GM12891 (cell line): ENCODE measurements at regions not wholly inside any gene's neighbourhood (a gene's known extent, or its start where the extent isn't known, plus 50 kb on each side); places are given as distances from the start of the nearest gene placed in this dataset.

Experiments used
- DNase-seq: peaks from one replicate; pipeline ENCODE4 v3.0.0; 2011; ENCODE audit warnings: low spot score; ENCODE audit not compliant: insufficient read length
- FAIRE-seq: peaks from 2 replicates; lab custom pipeline; 2011; peaks lifted over from hg19 to GRCh38; lab: Jason Lieb, UNC
- PAX5 ChIP-seq: IDR thresholded peaks from 2 replicates; pipeline ENCODE4 v1.6.1; 2011; ENCODE audit warnings: low read length, moderate library complexity, mild to moderate bottlenecking; ENCODE audit not compliant: insufficient read depth, severe bottlenecking
- POLR2A ChIP-seq: IDR thresholded peaks from 2 replicates; pipeline ENCODE4 v1.6.1; 2011; ENCODE audit warnings: low read depth, low read length, control low read depth
- POLR2AphosphoS5 ChIP-seq: IDR thresholded peaks from 2 replicates; pipeline ENCODE4 v1.6.1; 2011; ENCODE audit warnings: low read depth, low read length, control low read depth
- POU2F2 ChIP-seq: IDR thresholded peaks from 2 replicates; pipeline ENCODE4 v1.6.1; 2011; ENCODE audit warnings: low read depth, mild to moderate bottlenecking, control low read depth, low read length, moderate library complexity
- SPI1 ChIP-seq: IDR thresholded peaks from 2 replicates; pipeline ENCODE4 v1.6.1; 2011; ENCODE audit warnings: low read depth, low read length, control low read depth
- TAF1 ChIP-seq: IDR thresholded peaks from 2 replicates; pipeline ENCODE4 v1.6.1; 2011; ENCODE audit warnings: low read depth, low read length, control low read depth

DNA sequence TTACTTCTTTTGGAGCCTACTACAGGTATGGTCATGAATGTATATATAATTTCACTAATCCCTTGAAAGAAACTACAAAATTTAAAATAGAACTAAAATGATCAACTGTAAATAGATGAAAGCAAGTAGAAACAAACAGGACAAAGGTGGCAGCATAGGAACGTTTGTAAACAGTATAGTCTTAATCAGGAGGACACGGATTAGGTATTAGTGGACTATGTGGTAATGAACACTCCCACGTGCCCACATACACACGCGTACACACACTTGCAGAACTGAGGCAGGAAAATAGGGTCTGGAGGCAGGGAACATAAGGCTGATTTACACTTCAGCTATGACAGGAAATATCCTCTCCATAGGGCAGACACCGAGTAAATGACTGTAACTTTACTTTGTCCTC is 1397.8 kb downstream of the NCAM2 start:
- DNase-seq (no peak), FAIRE-seq (no peak)
- no peak for TF ChIP-seq POLR2AphosphoS5
- TF ChIP-seq PAX5, result no peak
- TF ChIP-seq POU2F2, result no peak
- no peak for TF ChIP-seq SPI1
- no peak for TF ChIP-seq POLR2A
- TF ChIP-seq TAF1, result no peak

DNA sequence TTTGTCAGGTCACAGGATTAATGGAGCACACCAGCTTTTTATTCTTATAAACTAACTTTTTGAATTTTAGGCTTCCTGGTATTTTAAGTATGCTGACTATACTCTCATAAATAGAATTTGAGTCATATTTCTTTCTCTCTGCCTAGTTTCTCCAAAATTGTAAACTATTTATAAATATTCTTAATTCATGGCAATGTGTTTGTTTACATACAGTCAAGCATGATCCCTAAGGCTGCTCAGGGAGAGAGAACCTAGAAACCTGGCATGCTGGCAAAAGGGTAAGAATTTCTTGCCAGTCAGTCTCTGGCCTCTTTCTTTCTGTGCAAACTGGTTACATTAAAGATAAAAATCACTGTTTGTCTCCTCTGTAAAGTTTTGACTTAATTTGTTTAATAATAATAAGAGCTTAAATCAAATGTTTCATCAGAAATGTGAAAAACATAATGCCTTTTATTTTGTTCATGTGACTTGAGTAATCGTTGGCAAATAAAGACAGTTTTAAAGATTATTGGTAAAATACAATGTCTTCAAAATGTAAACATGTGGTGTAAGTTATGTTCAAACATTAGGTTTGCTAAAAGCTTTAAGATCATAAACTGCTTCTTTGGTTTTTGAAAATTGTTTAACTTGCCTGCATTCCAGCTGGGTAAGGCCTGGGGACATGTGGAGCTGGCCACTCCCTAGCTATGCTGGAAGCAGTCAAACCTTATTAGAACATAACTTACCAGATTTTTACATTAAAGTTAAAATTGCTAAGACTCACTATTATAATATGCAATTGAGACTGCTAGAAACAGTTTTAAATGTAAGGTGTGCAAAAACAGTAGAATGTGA is 1401.7 kb downstream of the NCAM2 start:
- TF ChIP-seq PAX5, result no peak
- no peak for TF ChIP-seq TAF1
- no peak for TF ChIP-seq SPI1
- no peak for TF ChIP-seq POLR2A
- no peak for TF ChIP-seq POU2F2
- FAIRE-seq (no peak), DNase-seq (no peak)

DNA sequence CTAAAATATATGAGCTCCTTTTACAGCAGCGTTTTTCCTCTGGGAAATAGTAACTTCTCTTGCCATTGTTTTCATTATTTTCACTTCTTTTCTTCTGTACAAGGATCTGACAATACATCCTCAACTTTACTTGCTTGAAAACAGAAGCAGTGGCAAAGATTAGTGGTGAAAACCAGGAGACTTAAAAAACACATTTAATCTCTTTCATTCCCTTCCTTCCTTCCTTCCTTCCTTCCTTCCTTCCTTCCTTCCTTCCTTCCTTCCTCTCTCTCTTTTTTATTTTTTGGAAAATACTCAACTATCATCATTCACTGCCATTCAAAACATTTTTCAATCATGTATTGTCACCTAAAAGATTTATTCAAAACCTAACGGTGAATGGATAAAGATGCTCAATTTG is 1411.4 kb downstream of the NCAM2 start:
- TF ChIP-seq TAF1 (no peak), POLR2A (no peak), SPI1 (no peak), POLR2AphosphoS5 (no peak), PAX5 (no peak), POU2F2 (no peak)
- no peak for FAIRE-seq

DNA sequence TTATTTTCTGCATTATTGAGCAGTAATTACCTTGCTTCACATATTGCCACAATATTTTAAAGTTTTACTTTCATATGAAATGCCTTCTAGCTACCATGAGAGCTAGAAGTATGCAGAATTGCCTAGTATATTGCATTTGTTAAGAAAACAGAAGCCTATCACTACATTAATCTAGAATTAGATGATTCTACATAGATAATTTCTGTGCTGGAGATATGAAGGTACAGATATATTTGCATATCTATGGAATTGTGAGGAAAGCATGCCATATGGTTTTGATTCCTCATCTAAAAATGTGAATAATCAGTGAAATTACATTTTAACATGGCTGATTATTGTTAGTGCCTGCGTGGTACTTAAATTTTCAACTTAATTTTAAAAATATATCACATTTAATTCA is 1418.3 kb downstream of the NCAM2 start:
- no peak for FAIRE-seq
- TF ChIP-seq POU2F2 (no peak), POLR2A (no peak), PAX5 (no peak), POLR2AphosphoS5 (no peak), TAF1 (no peak), SPI1 (no peak)

More for the DNA sequence above, 1411.4 kb downstream of the NCAM2 start:
- DNase-seq, result no peak

DNA sequence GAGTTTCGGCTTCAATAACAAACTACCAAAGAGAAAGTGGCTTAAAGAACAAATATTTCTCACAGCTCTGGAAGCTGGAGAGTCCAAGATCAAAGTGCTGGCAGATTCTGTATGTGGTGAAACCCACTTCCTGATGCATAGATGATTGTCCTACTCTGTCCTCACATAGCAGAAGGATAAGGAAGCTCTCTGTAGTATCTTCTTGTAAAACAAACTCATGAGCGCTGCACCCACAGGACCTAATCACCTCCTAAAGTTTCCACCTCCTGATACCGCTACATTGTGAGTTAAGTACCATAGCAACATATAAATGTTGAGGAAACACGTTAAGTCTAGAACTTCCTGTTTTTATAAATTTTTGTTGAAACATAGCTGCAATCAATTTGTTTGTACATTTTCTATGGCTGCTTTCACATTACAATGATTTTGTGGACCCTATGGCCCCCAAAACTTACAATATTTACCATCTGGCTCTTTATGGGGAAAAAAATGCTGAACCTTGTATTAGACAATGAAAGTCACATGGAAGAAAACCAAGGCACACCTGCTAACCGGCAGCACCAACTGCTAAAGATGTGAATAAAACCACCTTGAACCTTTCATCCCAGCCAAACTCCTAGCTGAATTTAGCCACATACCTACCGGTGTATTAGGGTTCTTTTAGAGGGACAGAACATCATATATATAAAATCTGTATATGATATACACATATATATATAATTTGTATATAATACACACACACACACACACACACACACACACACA is 1423.4 kb downstream of the NCAM2 start:
- DNase-seq (no peak), FAIRE-seq (no peak)
- TF ChIP-seq POLR2A (no peak), POLR2AphosphoS5 (no peak), PAX5 (no peak), SPI1 (no peak), TAF1 (no peak), POU2F2 (no peak)

More for the DNA sequence above, 1418.3 kb downstream of the NCAM2 start:
- DNase-seq, result no peak

DNA sequence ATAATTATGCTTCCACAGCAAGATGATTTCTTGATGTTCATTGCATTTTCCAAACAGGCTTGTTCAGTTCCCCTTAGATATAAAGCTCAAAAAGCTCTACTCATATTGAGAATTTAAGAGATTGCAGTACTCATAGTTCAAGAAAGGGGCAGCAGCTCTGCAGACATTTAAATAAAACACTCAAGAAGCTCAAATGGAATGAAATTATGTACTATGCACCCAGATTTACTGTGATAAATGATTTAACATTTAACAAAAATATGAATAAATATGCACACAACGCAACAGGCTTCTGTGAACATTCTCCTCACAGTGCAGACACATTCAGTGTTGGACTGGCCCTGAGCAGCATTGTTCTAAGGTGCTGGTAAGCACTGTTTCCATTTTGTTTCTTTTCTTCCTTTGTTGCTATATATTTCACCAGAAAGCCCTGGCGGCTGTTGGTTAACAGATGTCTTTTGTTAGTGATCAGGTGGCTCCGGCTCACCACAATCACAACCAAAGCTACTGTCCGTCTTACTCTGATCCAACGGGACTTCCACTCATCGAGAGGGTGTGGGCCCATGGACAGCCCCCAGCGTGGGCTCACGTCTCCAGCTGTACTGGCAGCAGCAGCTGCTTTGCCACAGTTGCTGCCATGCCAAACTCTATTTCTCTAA is 1440.3 kb downstream of the NCAM2 start:
- DNase-seq (no peak), FAIRE-seq (no peak)
- no peak for TF ChIP-seq TAF1
- TF ChIP-seq POLR2AphosphoS5, result no peak
- no peak for TF ChIP-seq PAX5
- TF ChIP-seq POU2F2, result no peak
- no peak for TF ChIP-seq POLR2A
- TF ChIP-seq SPI1, result no peak

DNA sequence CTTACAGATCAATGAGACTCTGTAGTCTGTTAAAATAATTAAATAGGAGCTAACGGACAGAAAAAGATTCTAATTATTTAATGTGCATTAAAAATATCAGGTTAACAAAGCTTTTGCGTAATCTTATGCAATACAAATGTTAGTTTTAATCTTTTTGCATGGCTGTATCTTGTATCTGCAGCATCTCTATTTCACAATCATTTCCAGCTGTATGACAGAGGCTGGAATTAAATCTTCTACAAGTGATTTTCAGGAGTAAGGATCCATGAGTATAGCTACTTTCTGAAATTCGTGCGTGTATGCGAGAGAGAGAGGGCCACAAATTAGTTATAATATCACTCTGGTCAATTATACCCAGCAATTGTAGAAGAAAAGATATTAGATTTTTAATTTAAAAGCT is 1446.8 kb downstream of the NCAM2 start:
- FAIRE-seq, result no peak
- DNase-seq, result no peak
- TF ChIP-seq POU2F2 (no peak), SPI1 (no peak), POLR2AphosphoS5 (no peak), PAX5 (no peak), TAF1 (no peak), POLR2A (no peak)

DNA sequence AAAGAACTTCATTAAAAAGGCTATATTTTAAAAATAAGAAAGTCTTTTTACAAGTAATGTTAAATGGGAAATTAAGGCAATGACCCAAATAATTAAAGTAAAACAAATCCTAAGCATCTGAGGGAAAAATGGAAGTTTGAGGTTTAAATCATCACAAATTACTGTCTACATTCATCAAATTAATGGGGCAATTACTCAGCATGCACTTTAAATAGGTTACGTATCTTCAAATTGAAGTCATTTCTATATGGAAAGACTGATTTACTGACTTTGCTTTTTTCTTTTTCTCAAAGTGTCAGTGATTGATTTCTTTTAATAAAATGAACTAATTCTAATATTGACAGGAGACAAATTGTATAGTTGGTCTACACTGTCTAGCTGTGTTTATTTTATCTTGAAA is 1452.3 kb downstream of the NCAM2 start:
- no peak for FAIRE-seq
- TF ChIP-seq SPI1, result no peak
- TF ChIP-seq TAF1, result no peak
- no peak for TF ChIP-seq POU2F2
- no peak for DNase-seq

DNA sequence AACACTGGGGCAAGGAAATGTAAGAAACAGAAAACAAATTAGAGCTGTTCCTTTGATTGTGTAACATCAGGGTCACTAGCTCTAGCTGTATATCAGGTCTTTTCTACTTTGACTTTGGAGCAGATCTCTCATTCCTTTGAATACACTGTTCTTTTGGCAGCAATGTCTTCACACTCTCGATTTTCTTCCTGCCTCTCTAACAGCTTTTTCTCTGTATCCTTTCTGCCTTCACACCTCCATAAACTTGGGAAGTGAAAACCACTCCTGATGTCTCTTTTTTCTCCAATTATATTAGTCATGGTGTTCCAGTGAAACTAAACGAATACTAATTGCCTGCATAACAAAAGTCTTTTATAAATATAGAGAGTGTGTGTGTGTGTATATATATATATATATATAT is 1458.0 kb downstream of the NCAM2 start:
- FAIRE-seq, result no peak
- TF ChIP-seq POLR2AphosphoS5 (no peak), POU2F2 (no peak), POLR2A (no peak), TAF1 (no peak), SPI1 (no peak), PAX5 (no peak)
- no peak for DNase-seq

DNA sequence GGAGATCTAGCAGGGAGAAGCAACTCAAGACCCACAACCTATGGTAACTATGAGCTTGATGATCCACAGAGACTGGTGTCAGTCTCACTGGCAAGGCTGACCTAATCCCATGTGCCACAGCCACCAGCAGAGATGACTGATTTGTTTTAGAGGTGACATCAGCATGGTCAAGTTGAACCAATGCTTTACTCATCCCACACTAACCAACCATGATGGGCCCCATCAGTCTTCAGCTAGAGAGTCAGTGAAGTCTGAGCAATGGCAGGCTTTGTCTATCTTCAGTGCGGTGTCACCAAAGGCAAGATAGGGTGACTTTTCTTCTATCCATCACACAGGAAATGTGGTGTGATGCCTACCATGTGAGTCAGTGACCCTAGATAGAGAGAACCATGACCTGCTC is 1470.7 kb downstream of the NCAM2 start:
- DNase-seq (no peak), FAIRE-seq (no peak)
- no peak for TF ChIP-seq POLR2A
- no peak for TF ChIP-seq PAX5
- no peak for TF ChIP-seq TAF1
- TF ChIP-seq SPI1, result no peak
- TF ChIP-seq POLR2AphosphoS5, result no peak
- TF ChIP-seq POU2F2, result no peak
